ENCODE measurements at regions not wholly inside any gene's neighbourhood (a gene's known extent, or its start where the extent isn't known, plus 50 kb on each side); places are given as distances from the start of the nearest gene placed in this dataset.

- no peak for DNase-seq
Observed at GRCh38 chr13:53901593-53901992, 873.0 kb downstream of the OLFM4 start.

- no peak for DNase-seq
Observed at GRCh38 chr13:53907891-53908290, 879.3 kb downstream of the OLFM4 start.

- DNase-seq = no peak
Observed at GRCh38 chr13:53920916-53921315, 892.3 kb downstream of the OLFM4 start.

- DNase-seq = no peak
Observed at GRCh38 chr13:53921473-53921872, 892.9 kb downstream of the OLFM4 start.

- DNase-seq = no peak
Observed at GRCh38 chr13:53941588-53942190, 913.1 kb downstream of the OLFM4 start.

- no peak for DNase-seq
Observed at GRCh38 chr13:53946500-53946899, 917.9 kb downstream of the OLFM4 start.

GRCh38 chr13:53953183-53953582 is 924.6 kb downstream of the OLFM4 start:
- DNase-seq = no peak

Measured in CD4-positive, alpha-beta T cell treated with Interleukin-4 for 1 hour (primary cell).